HepG2 (cell line): ENCODE measurements at regions not wholly inside any gene's neighbourhood (a gene's known extent, or its start where the extent isn't known, plus 50 kb on each side); places are given as distances from the start of the nearest gene placed in this dataset.

Experiments
- CHD2 ChIP-seq: IDR thresholded peaks from 2 replicates; pipeline ENCODE4 v1.6.1; 2011; ENCODE audit warnings: low read depth, low read length, improper control_type of control experiment
- FOXM1 ChIP-seq: sonication (generic); formaldehyde crosslinking; IDR thresholded peaks from 2 replicates; pipeline ENCODE4 v1.5.0; 2020; ENCODE audit warnings: missing genetic modification reagents
- GABPB1 ChIP-seq: IDR thresholded peaks from 2 replicates; pipeline ENCODE4 v1.6.1; 2016; ENCODE audit warnings: mild to moderate bottlenecking, missing genetic modification reagents, moderate library complexity, missing compliant biosample characterization
- POLR2A ChIP-seq, 2 experiments: IDR thresholded peaks; 2 replicates each; pipeline ENCODE4 v1.6.1; 2011; ENCODE audit warnings: low read depth in 2 of 2, low read length in 2 of 2, mild to moderate bottlenecking in 1 of 2, moderate library complexity in 1 of 2; ENCODE audit not compliant: insufficient read depth in 1 of 2
- SUZ12 ChIP-seq: fragments of 150-350 bp; IDR thresholded peaks from 2 replicates; pipeline ENCODE4 v1.6.1; 2014; ENCODE audit warnings: low read depth, low read length
- TP53 ChIP-seq: sonication (generic); formaldehyde crosslinking; conservative IDR thresholded peaks from 2 replicates; pipeline ENCODE4 v1.4.0; 2020; ENCODE audit warnings: missing genetic modification reagents
- ZNF589 ChIP-seq: sonication (generic); formaldehyde crosslinking; conservative IDR thresholded peaks from 2 replicates; pipeline ENCODE4 v1.8.0; 2022; ENCODE audit warnings: mild to moderate bottlenecking, moderate library complexity, missing genetic modification reagents
- ZNF781 ChIP-seq: sonication (generic); formaldehyde crosslinking; IDR thresholded peaks from 2 replicates; pipeline ENCODE4 v1.5.1; 2020; ENCODE audit warnings: borderline replicate concordance, mild to moderate bottlenecking, missing genetic modification reagents; ENCODE audit errors: not compliant biosample characterization
- TF ChIP-seq, protein P1 (sequence below): sonication (generic); formaldehyde crosslinking; conservative IDR thresholded peaks from 2 replicates; pipeline ENCODE4 v1.4.0; 2020; ENCODE audit warnings: missing genetic modification reagents
- TF ChIP-seq, protein P2 (sequence below): sonication (generic); formaldehyde crosslinking; IDR thresholded peaks from 2 replicates; pipeline ENCODE4 v1.5.0; 2020; ENCODE audit warnings: mild to moderate bottlenecking, missing genetic modification reagents, moderate library complexity

DNA sequence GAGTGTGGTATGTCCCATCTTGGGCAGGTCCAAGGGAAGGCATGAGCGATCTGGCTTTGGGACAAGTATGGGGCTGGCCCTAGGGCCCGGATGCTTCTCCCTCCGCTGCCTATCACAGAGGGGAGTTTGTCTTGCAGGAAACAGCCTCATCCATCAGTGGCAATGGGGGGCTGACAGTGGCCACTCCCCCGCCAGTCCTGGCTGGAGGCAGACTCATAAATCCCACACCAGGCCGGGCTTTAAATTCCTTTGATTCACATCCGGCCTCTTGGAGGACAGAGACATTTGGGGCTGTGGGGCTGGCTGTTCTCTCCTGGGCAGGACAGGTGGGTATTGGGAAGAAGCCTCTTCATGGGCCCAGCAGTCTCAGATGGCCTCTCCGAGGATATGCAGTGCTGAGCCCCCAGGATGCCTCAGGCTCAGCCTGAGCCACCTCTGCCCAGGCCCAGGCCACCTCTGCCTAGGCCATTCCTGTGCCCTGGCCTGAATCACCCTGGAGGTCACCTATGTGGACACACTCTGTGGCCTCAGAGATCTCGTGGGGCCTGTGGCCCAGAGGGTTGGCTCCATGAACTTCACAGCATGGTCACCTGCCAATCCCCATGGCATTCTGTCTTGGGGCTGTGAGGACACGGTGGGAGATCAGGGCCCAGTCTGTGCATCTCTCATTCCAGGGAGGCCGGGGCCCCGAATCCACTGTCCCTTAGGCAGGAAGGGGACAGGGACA lies 84.2 kb upstream of the GOLGA6L4 start:
- TF ChIP-seq, protein P1, sequence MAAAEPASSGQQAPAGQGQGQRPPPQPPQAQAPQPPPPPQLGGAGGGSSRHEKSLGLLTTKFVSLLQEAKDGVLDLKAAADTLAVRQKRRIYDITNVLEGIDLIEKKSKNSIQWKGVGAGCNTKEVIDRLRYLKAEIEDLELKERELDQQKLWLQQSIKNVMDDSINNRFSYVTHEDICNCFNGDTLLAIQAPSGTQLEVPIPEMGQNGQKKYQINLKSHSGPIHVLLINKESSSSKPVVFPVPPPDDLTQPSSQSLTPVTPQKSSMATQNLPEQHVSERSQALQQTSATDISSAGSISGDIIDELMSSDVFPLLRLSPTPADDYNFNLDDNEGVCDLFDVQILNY (CRISPR knock-in tag) = no peak
- no peak for TF ChIP-seq POLR2A (IDR thresholded peaks at IDR 0.05; ENCODE audit: insufficient read depth in 1 of 2, low read depth in 2 of 2, low read length in 2 of 2)
- no peak for TF ChIP-seq CHD2
- no peak for TF ChIP-seq ZNF781
- TF ChIP-seq SUZ12 = no peak
- TF ChIP-seq FOXM1 (CRISPR knock-in tag) = no peak
- TF ChIP-seq TP53 = no peak
- no peak for TF ChIP-seq GABPB1 (CRISPR knock-in tag)
- TF ChIP-seq ZNF589 = no peak
- TF ChIP-seq, protein P2, sequence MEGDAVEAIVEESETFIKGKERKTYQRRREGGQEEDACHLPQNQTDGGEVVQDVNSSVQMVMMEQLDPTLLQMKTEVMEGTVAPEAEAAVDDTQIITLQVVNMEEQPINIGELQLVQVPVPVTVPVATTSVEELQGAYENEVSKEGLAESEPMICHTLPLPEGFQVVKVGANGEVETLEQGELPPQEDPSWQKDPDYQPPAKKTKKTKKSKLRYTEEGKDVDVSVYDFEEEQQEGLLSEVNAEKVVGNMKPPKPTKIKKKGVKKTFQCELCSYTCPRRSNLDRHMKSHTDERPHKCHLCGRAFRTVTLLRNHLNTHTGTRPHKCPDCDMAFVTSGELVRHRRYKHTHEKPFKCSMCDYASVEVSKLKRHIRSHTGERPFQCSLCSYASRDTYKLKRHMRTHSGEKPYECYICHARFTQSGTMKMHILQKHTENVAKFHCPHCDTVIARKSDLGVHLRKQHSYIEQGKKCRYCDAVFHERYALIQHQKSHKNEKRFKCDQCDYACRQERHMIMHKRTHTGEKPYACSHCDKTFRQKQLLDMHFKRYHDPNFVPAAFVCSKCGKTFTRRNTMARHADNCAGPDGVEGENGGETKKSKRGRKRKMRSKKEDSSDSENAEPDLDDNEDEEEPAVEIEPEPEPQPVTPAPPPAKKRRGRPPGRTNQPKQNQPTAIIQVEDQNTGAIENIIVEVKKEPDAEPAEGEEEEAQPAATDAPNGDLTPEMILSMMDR (CRISPR knock-in tag) = no peak
